ENCODE measurements at regions not wholly inside any gene's neighbourhood (a gene's known extent, or its start where the extent isn't known, plus 50 kb on each side); places are given as distances from the start of the nearest gene placed in this dataset.

DNA sequence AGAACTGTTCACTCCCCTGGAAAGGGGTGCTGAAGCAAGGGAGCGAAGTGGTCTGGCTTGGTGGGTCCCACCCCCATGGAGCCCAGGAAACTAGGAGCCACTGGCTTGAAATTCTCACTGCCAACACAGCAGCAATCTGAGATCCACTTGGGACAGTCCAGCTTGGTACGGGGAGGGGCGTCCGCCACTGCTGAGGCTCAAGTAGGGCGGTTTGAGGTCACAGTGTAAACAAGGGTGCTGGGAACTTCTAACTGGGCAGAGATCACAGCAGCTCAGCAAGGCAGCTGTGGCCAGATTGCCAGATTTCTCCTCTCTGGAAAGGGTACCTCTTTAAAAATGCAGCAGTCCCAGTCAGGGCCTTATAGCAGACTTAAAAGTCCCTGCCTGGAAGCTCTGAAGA lies 53.9 kb upstream of the GALNTL6 start:
- no peak for DNase-seq

DNA sequence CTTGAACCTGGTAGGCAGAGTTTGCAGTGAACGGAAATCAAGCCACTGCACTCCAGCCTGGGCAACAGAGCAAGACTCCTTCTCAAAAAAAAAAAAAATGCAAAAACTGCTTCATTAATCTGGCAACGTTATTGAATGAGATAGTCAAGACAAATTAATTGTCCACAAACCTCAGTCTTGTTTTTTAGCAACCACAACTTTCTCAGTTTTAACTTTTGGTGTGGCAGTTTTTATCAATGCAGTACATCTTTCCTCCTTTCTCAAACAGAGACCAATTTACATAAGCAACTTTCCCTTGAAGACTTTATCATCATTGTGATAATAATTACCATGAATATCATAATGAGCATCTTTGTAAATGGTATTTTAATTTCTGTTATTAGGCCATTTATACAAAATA lies 61.7 kb upstream of the GALNTL6 start:
- DNase-seq, result no peak

DNA sequence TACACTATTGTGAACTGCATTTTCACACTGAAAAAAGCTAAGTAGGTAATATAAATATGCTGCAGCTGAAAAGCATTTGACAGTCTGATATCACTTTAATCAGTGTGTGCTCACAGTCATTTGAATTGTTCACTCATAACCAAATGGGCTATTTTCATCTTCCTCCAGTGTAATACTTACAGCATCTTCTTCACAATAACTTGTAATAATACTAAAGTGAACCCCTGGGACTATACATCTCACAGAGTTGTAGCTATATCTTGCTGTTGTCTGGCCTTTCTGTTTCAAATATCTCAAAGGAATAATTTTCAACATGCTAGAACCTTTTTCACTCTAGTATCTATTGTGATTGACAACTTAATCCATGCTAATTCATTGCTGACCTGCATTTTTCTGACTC lies 66.8 kb upstream of the GALNTL6 start:
- DNase-seq, result no peak

DNA sequence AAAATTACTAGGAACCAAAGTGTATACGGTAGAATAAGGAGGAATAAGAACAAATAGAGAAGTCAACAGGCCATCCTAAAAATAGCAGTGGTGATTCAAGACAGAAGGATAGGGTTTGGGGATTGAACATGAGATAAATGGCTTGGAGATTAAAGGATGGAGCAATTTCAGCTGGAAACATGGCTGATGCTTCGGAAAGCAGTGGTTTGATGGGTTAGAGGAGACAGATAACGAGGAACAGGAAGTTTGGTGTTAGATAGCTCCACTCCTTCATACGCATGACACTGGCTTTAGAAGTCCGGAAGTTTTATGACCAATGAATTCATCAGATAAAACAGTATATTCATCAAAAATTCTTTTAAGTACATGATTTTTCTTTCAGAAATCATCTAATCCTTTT lies 70.8 kb upstream of the GALNTL6 start:
- no peak for DNase-seq

DNA sequence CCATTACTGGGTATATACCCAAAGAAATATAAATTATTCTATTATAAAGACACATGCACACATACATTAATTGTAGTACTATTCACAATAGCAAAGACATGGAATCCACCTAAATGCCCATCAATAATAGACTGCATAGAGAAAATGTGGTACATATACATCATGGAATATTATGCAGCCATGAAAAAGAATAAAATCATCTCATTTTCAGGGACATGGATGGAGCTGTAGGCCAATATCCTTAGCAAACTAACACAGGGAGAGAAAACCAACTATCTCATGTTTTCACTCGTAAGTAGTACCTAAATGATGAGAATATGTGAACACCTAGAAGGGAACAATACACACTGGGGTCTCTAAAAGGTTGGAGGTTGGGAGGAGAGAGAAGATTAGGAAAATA lies 86.0 kb upstream of the GALNTL6 start:
- DNase-seq, result no peak

DNA sequence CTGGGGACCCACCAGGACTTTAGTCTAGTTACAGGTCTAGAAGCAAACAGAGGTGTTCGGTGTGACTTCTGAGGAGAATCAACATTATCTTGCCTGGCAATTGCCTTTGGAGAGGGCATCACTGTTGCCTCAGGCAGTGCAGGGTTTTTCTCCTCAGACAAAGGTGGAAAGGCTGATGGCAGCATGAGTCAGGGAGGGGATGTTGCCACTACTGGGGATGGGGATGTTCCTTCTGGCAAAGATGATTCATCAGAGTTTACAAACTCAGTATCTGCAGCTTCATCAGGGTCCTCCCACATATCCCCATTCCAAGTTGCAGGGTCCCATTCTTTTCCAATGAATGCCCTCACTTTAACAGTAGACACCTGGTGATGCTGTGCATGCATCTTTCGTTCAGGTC lies 91.3 kb upstream of the GALNTL6 start:
- no peak for DNase-seq

DNA sequence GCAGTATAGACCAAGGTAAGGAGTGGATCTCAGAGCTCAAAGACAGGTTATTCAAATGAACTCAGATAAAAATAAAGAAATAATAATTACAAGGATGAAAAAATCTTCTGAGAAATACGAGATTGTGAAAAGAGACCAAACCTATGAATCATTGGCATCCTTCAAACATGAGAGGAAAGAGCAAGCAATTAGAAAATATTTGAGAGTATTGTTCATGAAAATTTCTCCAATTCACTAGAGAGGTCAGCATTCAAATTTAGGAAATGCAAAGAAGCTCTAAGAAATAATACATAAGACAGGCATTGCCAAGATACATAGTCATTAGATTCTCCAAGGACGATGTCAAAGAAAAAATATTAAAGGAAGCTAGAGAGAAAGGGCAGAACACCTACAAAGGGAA lies 93.5 kb upstream of the GALNTL6 start:
- DNase-seq, result no peak

DNA sequence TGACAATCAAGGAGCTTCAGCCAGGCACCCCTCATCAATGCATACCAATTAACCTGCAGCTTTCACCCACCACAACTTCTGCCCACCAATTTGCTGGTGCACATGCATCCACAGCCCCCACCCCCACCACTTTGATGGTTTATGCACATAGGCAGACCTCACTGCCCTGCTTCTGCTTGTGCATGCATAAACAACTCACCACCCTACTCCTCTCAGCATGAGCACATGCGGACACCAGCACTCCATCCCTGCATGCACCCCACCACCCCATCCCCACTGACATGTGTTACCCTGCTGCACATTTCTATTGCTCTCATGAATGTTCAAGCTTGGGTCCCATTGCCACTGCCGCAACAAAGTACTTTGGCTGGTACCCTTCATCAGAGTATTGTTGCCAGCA lies 94.5 kb upstream of the GALNTL6 start:
- DNase-seq, result no peak

DNA sequence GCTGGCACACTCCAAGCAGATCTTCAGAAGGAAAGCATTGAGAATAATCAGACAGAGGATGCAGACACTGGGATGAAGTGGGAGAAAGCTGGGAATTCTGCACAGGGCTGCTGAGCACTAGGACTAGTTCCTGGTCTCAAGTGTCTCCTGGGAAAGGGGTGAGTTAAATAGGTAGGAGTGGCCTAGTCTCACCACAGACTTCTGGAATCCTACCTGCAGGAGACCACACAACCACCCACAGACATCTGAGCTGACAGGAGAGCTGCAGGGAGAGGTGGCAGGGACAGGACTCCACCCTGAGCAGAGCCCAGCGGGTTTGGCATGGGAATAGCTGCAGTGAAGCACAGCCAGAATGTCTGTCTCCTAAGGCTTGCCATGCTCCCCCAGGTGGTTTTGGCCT lies 95.1 kb upstream of the GALNTL6 start:
- no peak for DNase-seq

DNA sequence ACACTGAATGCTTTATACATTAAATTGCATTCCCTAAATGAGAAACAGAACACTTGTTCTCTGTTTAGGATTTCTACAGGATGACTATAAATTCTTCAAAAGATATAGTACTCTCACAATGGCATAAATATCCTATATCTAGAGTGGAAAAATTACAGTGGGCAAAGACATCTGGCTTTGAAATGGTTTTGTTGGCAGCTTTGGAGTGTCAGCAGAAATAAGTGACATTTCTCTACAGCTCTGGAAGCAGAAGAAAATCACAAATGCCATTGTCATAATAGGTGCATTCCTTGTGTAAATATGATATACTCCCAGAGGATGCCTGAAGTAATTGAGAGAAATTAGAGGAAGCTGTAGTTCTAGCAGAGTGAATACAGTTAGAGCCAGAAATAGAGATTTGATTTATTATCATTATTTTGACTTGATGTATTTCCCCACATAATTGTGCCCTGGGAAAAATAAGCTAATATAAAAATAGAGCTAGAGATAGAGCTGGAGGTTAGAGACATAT lies 95.9 kb upstream of the GALNTL6 start:
- DNase-seq, result no peak

DNA sequence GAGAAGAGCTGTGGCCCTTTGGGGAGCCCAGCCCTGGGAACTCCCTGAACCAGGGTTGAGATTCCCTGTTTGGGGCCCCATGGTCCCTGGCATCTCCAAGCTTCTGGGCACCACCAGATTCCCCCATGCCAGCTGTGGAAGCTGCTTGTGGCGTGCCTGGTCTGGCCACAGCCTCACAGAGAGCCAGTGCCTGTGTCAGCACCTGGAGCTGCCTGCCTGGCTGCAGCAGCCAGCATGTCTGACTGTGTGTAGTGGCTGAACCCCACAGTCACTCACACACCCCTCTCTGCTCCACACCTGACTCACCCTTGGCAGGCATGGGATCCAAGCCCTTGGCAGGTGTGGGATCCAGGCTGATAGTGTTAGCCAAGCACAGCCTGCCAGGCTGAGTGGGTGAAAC lies 97.2 kb upstream of the GALNTL6 start:
- DNase-seq, result no peak

DNA sequence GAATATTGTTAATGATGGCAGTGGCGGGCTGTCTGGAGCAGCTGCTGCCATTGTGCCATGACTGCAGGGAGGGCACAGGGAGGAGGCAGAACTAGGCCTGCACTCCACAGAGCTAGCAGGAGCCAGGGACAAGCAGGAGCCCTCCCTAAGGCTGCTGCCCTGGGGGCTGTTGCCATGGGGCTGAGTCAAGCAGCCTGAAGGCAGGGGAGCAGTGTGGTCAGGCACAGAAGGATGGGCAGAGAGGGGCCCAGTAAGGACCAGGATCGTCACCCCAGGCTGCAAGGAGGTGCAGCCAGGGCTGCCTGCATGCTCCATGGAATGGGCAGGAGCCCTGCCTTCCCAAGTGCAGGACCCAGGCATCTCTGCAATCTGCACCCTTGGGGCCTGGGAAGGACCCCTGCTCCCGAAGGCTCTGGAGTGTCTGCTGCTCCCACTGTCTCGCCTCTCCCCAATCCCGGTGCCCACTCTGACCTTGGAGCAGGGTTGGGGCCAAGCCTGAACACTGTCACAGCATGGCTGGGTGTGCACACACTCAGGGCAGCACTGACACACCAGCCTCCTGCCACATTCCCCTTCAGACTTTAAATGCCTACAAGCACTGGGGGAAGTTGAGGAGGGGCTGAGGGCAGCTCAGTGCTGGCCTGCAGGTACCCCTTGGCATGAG lies 98.3 kb upstream of the GALNTL6 start:
- DNase-seq, result no peak

DNA sequence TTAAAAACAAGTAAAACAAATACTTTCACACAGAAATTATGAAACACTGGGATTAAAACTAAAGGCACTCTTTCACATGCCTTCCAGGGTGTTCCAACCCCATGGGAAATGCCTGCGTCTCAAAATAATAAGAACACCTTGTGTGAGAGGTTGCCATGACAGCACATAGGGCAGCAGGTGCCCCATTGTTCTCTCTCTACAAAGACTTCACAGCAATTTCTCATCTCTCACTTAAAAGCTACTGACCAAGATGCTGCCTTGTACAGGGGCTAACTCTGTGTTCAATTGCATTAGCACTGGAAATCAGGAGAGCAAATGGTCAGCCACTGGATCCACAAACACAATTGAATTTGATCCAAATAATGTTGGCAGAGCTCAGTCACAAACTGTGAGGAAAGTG lies 102.5 kb upstream of the GALNTL6 start:
- no peak for DNase-seq

DNA sequence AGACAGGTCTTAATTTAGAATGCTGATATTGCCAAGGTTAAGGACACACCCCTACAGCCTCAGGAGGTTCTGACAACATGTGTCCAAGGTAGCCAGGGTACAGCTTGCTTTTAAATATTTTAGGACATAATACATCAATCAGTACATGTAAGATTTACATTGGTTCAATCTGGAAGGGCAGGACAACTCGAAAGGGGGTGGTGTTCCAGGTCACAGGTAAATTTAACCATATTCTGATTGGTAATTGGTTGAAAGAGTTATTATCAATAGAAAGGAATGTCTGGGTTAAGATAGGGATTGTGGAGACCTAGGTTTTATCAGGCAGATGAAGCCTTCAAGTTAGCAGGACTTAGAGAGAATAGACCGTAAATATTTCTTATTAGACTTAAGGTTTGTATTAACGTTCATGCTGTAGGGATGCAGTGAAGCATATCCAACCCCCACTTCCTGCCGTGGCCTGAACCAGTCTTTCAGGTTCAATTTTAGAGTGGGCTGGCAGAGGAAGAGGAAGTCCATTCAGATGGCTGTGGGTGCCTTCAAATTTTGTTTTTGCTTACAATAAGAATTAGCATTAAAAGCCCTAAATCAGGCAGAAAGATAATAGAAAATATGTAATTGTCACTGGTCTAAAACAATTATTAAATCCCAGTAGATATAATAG lies 136.5 kb upstream of the GALNTL6 start:
- no peak for DNase-seq

DNA sequence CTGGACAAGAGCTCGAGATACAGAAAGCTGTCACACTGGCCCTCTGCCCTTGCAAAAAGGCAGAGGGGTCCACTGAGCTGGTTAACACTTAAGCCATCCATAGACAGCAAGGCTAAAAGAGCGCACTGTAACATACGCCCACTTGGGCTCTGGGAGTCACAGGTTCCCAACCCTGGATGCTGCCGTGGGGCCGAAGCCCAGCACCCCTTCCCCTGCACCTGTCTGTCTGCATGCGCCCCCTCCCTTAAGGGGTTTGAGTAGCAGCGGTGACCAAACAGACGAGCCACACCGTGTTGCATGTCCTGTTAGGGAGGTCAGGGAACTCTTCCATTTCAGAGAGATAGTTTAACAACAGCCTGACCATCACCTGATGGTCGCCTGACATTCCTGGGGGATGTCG lies 138.4 kb upstream of the GALNTL6 start:
- no peak for DNase-seq

DNA sequence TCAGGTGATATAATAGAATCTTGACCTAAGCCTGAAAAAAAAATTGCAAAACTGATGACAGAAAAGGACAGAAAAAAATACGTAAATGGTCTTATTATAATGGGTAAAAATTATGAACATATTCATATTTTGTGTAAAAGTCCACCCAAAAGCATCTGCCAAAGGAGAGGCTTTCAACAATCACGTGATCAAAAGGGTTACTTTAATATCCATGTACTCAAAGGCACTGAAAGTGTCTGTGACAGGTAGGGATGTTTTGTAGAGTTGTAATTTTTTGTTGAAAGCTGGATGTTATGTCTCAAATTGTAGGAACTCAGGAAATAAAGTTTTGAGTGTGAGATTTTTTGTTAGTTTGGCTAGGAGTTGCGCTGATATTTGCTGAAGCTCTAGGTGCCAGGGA lies 144.8 kb upstream of the GALNTL6 start:
- DNase-seq, result no peak

DNA sequence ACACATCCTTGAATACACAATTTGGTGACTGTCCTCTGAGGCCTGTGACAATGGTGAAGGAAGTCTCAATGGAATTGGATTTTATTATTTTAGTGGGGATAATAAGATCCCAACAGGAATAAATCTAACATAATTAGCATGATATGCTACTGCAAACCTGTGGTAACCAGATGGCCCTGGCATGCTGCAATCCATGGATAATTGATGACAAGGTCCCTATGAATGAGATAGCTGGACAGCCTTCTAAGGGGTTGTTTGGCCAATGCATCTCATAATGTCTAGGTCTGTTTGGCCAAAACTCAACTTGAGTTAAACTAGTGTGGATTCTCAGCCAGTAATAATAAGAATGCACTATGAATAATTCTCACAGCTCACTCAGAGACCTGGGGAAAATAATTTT lies 145.3 kb upstream of the GALNTL6 start:
- DNase-seq, result no peak

DNA sequence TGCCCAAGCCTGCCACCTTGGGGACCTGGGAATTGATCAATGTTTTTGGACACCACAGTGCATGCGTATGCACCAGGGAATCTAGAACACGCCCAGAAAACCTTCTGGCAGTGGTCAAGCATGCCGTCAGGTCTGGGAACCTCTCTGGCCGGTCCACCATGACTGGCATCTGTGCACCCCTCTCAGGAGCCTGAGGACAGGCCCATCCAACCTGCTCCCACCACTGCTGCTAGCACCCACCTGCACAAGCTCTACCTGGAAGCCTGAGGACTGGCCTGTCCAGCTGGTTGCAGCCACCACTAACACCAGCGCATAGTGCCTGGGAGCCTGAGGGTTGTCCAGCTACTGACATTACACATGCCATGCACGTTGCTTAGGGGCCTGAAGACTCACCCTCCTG lies 162.1 kb upstream of the GALNTL6 start:
- DNase-seq, result no peak

DNA sequence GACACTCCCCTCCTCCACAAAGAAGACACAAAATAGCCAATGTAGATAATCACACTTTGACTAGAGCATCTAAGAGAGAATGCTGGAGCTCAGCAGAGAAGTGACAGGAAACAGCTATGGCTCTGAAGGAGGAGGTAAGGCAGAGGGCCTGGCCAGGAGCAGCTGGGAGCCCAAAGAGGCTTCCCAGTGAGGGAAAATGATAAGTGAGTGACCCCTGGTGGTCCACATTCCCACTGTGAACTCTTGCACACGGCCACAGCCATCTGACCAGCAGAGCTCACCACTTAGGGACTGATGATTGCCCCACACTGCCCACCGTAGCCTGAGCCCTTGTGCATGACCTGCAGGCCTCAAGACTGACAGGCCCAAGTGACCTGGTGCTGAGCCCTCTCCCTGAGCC lies 162.7 kb upstream of the GALNTL6 start:
- DNase-seq, result no peak

DNA sequence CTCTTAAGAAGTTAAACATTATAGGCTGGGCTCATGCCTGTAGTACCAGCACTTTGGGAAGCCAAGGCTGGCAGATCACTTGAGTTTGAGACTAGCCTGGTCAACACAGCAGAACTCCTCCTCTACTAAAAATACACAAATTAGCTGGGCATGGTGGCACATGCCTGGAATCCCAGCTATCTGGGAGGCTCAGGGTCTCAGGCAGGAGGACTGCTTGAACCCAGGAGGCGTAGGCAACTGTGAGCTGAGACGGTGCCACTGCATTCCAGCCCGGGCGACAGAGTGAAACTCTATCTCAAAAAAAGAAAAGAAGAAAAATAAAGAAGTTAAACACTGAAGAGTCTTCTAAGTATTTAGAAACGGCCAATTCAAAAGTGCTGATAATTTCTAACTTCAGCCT lies 164.3 kb upstream of the GALNTL6 start:
- DNase-seq, result no peak

DNA sequence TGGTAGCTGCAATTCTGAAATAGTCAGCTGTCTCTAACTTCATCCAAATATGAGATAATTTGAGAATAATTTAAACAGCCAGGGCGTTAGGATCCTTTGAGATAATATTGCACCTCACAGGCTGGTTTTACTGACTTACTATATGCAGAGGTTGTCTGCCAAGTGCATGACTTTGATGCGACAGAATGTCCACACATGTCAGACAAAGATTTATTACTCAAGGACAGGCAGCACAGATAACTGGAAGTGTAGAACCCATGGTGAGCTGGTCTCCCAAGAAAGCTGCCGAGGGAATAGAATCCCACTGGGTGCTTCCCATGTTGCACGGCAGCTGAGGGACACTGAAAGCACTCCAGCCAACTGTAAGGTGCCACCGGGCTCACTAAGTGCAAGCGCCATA lies 166.2 kb upstream of the GALNTL6 start:
- DNase-seq, result no peak

DNA sequence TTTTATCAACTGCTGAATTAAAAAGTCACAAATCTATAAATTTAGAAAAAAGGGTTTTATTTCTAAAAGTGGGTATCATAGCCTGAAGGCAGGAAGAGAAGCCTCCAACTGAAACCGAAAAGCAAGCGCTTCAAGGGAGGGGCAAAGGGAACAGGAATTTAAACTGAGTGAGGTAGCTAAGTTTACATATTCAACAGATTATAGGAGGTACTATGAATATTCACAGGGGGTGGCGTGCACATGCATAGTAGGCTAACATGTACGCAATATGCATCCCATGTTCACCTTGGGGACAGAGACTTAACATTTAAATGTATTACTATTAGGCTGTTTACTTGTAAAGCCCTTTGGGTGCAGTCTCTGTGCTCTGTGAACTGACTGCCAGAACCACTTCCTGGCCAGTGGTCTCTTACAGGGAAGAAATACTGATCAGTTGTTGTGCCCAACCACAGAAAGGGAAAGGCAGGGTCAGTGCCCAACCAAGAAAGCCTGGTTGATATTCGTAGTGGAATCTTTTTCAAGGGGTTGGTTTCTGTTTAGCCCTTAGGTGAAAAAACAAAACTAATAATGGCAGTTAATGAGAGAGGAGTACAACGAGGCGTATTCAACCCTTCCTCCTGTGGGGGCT lies 168.7 kb upstream of the GALNTL6 start:
- DNase-seq, result no peak

DNA sequence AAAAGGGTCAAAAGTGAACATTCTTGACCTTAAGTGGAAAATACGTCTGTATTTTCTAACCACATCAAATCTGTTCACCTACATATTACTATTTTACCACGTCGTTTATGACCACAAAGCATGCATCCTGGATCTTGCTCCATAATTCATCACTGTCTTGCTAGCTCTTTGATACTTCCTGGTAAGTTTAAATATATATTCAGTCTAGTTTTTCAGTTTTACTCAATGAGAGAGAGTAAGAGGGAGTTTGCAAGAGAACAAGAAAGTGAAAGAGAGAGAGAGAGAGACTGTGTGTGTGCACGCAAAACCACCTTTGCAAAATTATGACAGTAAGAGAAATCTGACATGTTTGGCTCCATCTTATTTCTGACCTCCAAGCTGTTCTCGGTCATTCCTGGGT lies 173.7 kb upstream of the GALNTL6 start:
- DNase-seq, result no peak

DNA sequence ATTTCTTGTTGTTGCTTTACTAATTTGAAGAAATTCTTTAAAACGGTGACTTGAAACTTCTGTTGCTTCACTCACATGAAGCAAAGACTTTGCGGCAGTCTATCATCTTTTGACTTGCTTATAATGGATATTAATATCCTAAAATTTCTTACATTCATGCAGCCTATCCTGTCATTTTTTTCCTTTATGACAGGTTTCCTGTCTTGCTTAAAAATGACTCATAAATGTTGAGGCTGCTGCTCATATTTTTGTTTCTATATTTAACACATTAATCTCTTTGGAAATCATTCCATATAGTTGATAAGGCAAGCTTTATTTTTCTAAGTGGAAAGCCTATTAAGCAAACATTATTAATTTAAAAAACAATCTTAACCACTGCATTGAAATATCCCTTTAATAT lies 176.6 kb upstream of the GALNTL6 start:
- no peak for DNase-seq

DNA sequence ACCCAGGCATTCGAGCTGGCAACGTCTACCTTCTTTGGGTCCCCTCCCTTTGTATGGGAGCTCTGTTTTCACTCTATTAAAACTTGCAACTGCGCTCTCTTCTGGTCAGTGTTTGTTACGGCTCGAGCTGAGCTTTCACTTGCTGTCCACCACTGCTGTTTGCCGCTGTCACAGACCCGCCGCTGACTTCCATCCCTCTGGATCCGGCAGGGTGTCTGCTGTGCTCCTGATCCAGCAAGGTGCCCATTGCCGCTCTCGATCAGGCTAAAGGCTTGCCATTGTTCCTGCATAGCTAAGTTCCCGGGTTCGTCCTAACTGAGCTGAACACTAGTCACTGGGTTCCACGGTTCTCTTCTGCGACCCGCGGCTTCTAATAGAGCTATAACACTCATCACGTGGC lies 183.5 kb upstream of the GALNTL6 start:
- no peak for DNase-seq

Measured in CD4-positive, alpha-beta T cell treated with Interleukin-4 for 4 hours (primary cell).